ENCODE measurements at regions not wholly inside any gene's neighbourhood (a gene's known extent, or its start where the extent isn't known, plus 50 kb on each side); places are given as distances from the start of the nearest gene placed in this dataset.
A peak's percentile ranks its signal among the peaks of the same experiment; 100 is the strongest.

DNA sequence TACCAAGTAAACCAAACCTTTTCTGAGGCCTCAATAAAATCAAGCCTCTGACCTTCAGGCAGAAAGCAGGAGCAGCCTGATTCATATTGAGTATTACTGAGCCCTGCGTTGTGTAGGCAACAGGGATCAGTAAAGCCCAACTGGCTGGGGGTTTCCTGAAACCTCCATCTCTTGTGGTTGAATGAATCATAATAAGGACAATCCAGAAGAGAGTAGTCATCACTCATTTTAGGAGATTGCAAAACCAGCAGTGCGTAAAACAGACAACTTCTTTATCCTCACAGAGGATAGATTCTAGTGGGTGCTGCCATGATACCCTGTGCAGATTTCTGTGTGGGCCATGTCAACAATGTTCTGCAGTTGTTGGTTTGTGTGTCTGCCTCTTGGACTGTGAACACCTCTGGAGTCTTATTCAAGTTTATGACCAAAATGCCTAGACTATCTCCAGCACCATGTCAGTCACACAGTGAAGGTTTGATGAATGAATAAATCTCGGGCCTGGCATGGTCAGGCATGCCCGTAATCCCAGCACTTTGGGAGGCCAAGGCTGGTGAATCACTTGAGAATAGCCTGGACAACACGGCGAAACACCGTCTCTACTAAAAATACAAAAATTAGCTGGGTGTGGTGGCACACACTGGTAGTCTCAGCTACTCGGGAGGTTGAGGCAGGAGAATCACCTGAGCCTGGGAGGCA is 51.8 kb upstream of the RAB27B start:
- ChIA-PET CTCF (no interaction called here), POLR2A (no interaction called here)
- H3K27ac ChIP-seq (ENCODE audit: extremely low read depth, low read depth, low read length) = peak overlapping the region; percentile 28; the same call in 1 of the 2 replicates
- no peaks in the 10 kb centered on the region for H3K36me3 ChIP-seq (ENCODE audit: control insufficient read depth in 2 of 2, insufficient read depth in 1 of 2, low read length in 2 of 2)
- TF ChIP-seq, protein P1, sequence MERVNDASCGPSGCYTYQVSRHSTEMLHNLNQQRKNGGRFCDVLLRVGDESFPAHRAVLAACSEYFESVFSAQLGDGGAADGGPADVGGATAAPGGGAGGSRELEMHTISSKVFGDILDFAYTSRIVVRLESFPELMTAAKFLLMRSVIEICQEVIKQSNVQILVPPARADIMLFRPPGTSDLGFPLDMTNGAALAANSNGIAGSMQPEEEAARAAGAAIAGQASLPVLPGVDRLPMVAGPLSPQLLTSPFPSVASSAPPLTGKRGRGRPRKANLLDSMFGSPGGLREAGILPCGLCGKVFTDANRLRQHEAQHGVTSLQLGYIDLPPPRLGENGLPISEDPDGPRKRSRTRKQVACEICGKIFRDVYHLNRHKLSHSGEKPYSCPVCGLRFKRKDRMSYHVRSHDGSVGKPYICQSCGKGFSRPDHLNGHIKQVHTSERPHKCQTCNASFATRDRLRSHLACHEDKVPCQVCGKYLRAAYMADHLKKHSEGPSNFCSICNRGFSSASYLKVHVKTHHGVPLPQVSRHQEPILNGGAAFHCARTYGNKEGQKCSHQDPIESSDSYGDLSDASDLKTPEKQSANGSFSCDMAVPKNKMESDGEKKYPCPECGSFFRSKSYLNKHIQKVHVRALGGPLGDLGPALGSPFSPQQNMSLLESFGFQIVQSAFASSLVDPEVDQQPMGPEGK (tag by site-specific recombination; IDR thresholded peaks at IDR 0.05) = no peak
- peak; percentile 3; the same call in 1 of the 2 replicates for TF ChIP-seq ZNF335 (tag by site-specific recombination; conservative IDR thresholded peaks at IDR 0.05)
- TF ChIP-seq, protein P2, sequence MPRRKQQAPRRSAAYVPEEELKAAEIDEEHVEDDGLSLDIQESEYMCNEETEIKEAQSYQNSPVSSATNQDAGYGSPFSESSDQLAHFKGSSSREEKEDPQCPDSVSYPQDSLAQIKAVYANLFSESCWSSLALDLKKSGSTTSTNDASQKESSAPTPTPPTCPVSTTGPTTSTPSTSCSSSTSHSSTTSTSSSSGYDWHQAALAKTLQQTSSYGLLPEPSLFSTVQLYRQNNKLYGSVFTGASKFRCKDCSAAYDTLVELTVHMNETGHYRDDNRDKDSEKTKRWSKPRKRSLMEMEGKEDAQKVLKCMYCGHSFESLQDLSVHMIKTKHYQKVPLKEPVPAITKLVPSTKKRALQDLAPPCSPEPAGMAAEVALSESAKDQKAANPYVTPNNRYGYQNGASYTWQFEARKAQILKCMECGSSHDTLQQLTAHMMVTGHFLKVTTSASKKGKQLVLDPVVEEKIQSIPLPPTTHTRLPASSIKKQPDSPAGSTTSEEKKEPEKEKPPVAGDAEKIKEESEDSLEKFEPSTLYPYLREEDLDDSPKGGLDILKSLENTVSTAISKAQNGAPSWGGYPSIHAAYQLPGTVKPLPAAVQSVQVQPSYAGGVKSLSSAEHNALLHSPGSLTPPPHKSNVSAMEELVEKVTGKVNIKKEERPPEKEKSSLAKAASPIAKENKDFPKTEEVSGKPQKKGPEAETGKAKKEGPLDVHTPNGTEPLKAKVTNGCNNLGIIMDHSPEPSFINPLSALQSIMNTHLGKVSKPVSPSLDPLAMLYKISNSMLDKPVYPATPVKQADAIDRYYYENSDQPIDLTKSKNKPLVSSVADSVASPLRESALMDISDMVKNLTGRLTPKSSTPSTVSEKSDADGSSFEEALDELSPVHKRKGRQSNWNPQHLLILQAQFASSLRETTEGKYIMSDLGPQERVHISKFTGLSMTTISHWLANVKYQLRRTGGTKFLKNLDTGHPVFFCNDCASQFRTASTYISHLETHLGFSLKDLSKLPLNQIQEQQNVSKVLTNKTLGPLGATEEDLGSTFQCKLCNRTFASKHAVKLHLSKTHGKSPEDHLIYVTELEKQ (tag by site-specific recombination; IDR thresholded peaks at IDR 0.05; ENCODE audit: borderline replicate concordance) = peak; percentile 17; the same call in 1 of the 2 replicates
- TF ChIP-seq, protein P3, sequence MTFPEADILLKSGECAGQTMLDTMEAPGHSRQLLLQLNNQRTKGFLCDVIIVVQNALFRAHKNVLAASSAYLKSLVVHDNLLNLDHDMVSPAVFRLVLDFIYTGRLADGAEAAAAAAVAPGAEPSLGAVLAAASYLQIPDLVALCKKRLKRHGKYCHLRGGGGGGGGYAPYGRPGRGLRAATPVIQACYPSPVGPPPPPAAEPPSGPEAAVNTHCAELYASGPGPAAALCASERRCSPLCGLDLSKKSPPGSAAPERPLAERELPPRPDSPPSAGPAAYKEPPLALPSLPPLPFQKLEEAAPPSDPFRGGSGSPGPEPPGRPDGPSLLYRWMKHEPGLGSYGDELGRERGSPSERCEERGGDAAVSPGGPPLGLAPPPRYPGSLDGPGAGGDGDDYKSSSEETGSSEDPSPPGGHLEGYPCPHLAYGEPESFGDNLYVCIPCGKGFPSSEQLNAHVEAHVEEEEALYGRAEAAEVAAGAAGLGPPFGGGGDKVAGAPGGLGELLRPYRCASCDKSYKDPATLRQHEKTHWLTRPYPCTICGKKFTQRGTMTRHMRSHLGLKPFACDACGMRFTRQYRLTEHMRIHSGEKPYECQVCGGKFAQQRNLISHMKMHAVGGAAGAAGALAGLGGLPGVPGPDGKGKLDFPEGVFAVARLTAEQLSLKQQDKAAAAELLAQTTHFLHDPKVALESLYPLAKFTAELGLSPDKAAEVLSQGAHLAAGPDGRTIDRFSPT (tag by site-specific recombination; IDR thresholded peaks at IDR 0.05) = 0 out of 2 replicates have a peak, but pooled peaks have one; percentile 23
- peak; percentile 55 for TF ChIP-seq SP7 (tag by site-specific recombination; IDR thresholded peaks at IDR 0.05)
- TF ChIP-seq, protein P4, sequence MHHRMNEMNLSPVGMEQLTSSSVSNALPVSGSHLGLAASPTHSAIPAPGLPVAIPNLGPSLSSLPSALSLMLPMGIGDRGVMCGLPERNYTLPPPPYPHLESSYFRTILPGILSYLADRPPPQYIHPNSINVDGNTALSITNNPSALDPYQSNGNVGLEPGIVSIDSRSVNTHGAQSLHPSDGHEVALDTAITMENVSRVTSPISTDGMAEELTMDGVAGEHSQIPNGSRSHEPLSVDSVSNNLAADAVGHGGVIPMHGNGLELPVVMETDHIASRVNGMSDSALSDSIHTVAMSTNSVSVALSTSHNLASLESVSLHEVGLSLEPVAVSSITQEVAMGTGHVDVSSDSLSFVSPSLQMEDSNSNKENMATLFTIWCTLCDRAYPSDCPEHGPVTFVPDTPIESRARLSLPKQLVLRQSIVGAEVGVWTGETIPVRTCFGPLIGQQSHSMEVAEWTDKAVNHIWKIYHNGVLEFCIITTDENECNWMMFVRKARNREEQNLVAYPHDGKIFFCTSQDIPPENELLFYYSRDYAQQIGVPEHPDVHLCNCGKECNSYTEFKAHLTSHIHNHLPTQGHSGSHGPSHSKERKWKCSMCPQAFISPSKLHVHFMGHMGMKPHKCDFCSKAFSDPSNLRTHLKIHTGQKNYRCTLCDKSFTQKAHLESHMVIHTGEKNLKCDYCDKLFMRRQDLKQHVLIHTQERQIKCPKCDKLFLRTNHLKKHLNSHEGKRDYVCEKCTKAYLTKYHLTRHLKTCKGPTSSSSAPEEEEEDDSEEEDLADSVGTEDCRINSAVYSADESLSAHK (tag by site-specific recombination; IDR thresholded peaks at IDR 0.05) = peak; percentile 98
- TF ChIP-seq, protein P5, sequence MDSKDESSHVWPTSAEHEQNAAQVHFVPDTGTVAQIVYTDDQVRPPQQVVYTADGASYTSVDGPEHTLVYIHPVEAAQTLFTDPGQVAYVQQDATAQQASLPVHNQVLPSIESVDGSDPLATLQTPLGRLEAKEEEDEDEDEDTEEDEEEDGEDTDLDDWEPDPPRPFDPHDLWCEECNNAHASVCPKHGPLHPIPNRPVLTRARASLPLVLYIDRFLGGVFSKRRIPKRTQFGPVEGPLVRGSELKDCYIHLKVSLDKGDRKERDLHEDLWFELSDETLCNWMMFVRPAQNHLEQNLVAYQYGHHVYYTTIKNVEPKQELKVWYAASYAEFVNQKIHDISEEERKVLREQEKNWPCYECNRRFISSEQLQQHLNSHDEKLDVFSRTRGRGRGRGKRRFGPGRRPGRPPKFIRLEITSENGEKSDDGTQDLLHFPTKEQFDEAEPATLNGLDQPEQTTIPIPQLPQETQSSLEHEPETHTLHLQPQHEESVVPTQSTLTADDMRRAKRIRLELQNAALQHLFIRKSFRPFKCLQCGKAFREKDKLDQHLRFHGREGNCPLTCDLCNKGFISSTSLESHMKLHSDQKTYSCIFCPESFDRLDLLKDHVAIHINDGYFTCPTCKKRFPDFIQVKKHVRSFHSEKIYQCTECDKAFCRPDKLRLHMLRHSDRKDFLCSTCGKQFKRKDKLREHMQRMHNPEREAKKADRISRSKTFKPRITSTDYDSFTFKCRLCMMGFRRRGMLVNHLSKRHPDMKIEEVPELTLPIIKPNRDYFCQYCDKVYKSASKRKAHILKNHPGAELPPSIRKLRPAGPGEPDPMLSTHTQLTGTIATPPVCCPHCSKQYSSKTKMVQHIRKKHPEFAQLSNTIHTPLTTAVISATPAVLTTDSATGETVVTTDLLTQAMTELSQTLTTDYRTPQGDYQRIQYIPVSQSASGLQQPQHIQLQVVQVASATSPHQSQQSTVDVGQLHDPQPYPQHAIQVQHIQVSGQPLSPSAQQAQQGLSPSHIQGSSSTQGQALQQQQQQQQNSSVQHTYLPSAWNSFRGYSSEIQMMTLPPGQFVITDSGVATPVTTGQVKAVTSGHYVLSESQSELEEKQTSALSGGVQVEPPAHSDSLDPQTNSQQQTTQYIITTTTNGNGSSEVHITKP (tag by site-specific recombination; IDR thresholded peaks at IDR 0.05) = peak; percentile 90
- peak; percentile 65 for TF ChIP-seq ZNF366 (tag by site-specific recombination; conservative IDR thresholded peaks at IDR 0.05)
- TF ChIP-seq ZNF629 (tag by site-specific recombination; IDR thresholded peaks at IDR 0.05) = peak; percentile 14; the same call in 1 of the 2 replicates
- peak; percentile 53; the same call in 1 of the 2 replicates for TF ChIP-seq GFI1B (tag by site-specific recombination; IDR thresholded peaks at IDR 0.05)
- TF ChIP-seq, protein P6, sequence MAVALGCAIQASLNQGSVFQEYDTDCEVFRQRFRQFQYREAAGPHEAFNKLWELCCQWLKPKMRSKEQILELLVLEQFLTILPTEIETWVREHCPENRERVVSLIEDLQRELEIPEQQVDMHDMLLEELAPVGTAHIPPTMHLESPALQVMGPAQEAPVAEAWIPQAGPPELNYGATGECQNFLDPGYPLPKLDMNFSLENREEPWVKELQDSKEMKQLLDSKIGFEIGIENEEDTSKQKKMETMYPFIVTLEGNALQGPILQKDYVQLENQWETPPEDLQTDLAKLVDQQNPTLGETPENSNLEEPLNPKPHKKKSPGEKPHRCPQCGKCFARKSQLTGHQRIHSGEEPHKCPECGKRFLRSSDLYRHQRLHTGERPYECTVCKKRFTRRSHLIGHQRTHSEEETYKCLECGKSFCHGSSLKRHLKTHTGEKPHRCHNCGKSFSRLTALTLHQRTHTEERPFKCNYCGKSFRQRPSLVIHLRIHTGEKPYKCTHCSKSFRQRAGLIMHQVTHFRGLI (tag by site-specific recombination; IDR thresholded peaks at IDR 0.05) = peak; percentile 98
- TF ChIP-seq SP3 (tag by site-specific recombination; IDR thresholded peaks at IDR 0.05) = 0 out of 2 replicates have a peak, but pooled peaks have one; percentile 27
- no peak for TF ChIP-seq ZNF211 (tag by site-specific recombination; IDR thresholded peaks at IDR 0.05; ENCODE audit: low read depth)
- no peak for TF ChIP-seq ZNF837 (tag by site-specific recombination; IDR thresholded peaks at IDR 0.05)
- no peaks in the 10 kb centered on the region for H3K9me3 ChIP-seq (ENCODE audit: control insufficient read depth, insufficient read depth, low read depth, low read length)
- no peak overlapping the region for H3K4me3 ChIP-seq (ENCODE audit: low read depth, low read length)
- H3K4me1 ChIP-seq (ENCODE audit: control insufficient read depth, insufficient read depth, low read length) = peaks cover 29% of the 10 kb centered on the region
